HEK293 (cell line): ENCODE measurements at regions not wholly inside any gene's neighbourhood (a gene's known extent, or its start where the extent isn't known, plus 50 kb on each side); places are given as distances from the start of the nearest gene placed in this dataset.

Experiments
- GLI4 ChIP-seq: fragments of 450-650 bp; formaldehyde crosslinking; IDR thresholded peaks from 2 replicates; pipeline ENCODE4 v1.5.1; 2016; ENCODE audit warnings: missing biosample characterization, missing genetic modification characterization
- HOXD13 ChIP-seq: sonication (generic); formaldehyde crosslinking; IDR thresholded peaks from 2 replicates; pipeline ENCODE4 v1.8.0; 2022; ENCODE audit warnings: missing genetic modification reagents, borderline replicate concordance
- TCF7L2 ChIP-seq: IDR thresholded peaks from 2 replicates; pipeline ENCODE4 v1.6.1; 2011; ENCODE audit warnings: low read depth, mild to moderate bottlenecking, inconsistent platforms, low read length, moderate library complexity, borderline replicate concordance
- TRIM28 ChIP-seq: IDR thresholded peaks from 2 replicates; pipeline ENCODE4 v1.6.1; 2011; ENCODE audit warnings: low read length, control low read depth, borderline replicate concordance
- YY1 ChIP-seq: fragments of 450-650 bp; formaldehyde crosslinking; IDR thresholded peaks from 2 replicates; pipeline ENCODE4 v1.5.1; 2018; ENCODE audit warnings: missing biosample characterization, missing genetic modification characterization
- ZBTB20 ChIP-seq: fragments of 450-650 bp; formaldehyde crosslinking; IDR thresholded peaks from 2 replicates; pipeline ENCODE4 v1.5.1; 2016; ENCODE audit warnings: missing biosample characterization, missing genetic modification characterization
- ZBTB21 ChIP-seq: fragments of 450-650 bp; formaldehyde crosslinking; IDR thresholded peaks from 2 replicates; pipeline ENCODE4 v1.5.1; 2017; ENCODE audit warnings: missing biosample characterization, missing genetic modification characterization
- ZNF114 ChIP-seq: fragments of 450-650 bp; formaldehyde crosslinking; IDR thresholded peaks from 2 replicates; pipeline ENCODE4 v1.5.0; 2017; ENCODE audit warnings: missing biosample characterization, missing genetic modification characterization
- ZNF132 ChIP-seq: fragments of 450-650 bp; formaldehyde crosslinking; IDR thresholded peaks from 2 replicates; pipeline ENCODE4 v1.5.1; 2017; ENCODE audit warnings: missing biosample characterization, missing genetic modification characterization, borderline replicate concordance
- ZNF239 ChIP-seq: fragments of 450-650 bp; formaldehyde crosslinking; IDR thresholded peaks from 2 replicates; pipeline ENCODE4 v1.5.1; 2016; ENCODE audit warnings: missing biosample characterization, missing genetic modification characterization
- ZNF248 ChIP-seq: fragments of 450-650 bp; formaldehyde crosslinking; IDR thresholded peaks from 2 replicates; pipeline ENCODE4 v1.5.1; 2017; ENCODE audit warnings: missing biosample characterization, missing genetic modification characterization
- ZNF302 ChIP-seq: fragments of 450-650 bp; formaldehyde crosslinking; IDR thresholded peaks from 2 replicates; pipeline ENCODE4 v1.5.1; 2016; ENCODE audit warnings: missing biosample characterization, missing genetic modification characterization, low read depth
- ZNF510 ChIP-seq: fragments of 450-650 bp; formaldehyde crosslinking; IDR thresholded peaks from 2 replicates; pipeline ENCODE4 v1.5.1; 2018; ENCODE audit warnings: mild to moderate bottlenecking, missing genetic modification characterization, missing biosample characterization; ENCODE audit not compliant: insufficient replicate concordance
- ZNF514 ChIP-seq: fragments of 450-650 bp; formaldehyde crosslinking; IDR thresholded peaks from 2 replicates; pipeline ENCODE4 v1.5.1; 2016; ENCODE audit warnings: missing biosample characterization, missing genetic modification characterization
- ZNF555 ChIP-seq: fragments of 450-650 bp; formaldehyde crosslinking; conservative IDR thresholded peaks from 2 replicates; pipeline ENCODE4 v1.5.1; 2017; ENCODE audit warnings: missing biosample characterization, mild to moderate bottlenecking, missing genetic modification characterization, inconsistent platforms
- ZNF560 ChIP-seq: fragments of 450-650 bp; formaldehyde crosslinking; IDR thresholded peaks from 2 replicates; pipeline ENCODE4 v1.5.1; 2017; ENCODE audit warnings: missing biosample characterization, missing genetic modification characterization, borderline replicate concordance
- ZNF571 ChIP-seq: fragments of 450-650 bp; formaldehyde crosslinking; IDR thresholded peaks from 2 replicates; pipeline ENCODE4 v1.5.0; 2017; ENCODE audit warnings: missing biosample characterization, missing genetic modification characterization
- ZNF785 ChIP-seq: fragments of 450-650 bp; formaldehyde crosslinking; IDR thresholded peaks from 2 replicates; pipeline ENCODE4 v1.5.1; 2016; ENCODE audit warnings: missing biosample characterization, missing genetic modification characterization
- TF ChIP-seq, protein P1 (sequence below): fragments of 450-650 bp; formaldehyde crosslinking; IDR thresholded peaks from 2 replicates; pipeline ENCODE4 v1.5.1; 2016; ENCODE audit warnings: missing biosample characterization, missing genetic modification characterization
- TF ChIP-seq, protein P2 (sequence below): sonication (generic); formaldehyde crosslinking; IDR thresholded peaks from 2 replicates; pipeline ENCODE4 v1.8.1; 2022; ENCODE audit warnings: mild to moderate bottlenecking, moderate library complexity, missing genetic modification reagents
- TF ChIP-seq, protein P3 (sequence below): fragments of 450-650 bp; formaldehyde crosslinking; IDR thresholded peaks from 2 replicates; pipeline ENCODE4 v1.5.1; 2017; ENCODE audit warnings: missing biosample characterization, mild to moderate bottlenecking, missing genetic modification characterization, moderate library complexity
- TF ChIP-seq, protein P4 (sequence below): fragments of 450-650 bp; formaldehyde crosslinking; IDR thresholded peaks from 2 replicates; pipeline ENCODE4 v1.5.1; 2017; ENCODE audit warnings: missing biosample characterization, missing genetic modification characterization
- TF ChIP-seq, protein P5 (sequence below): fragments of 450-650 bp; formaldehyde crosslinking; IDR thresholded peaks from 2 replicates; pipeline ENCODE4; 2016; ENCODE audit warnings: missing biosample characterization, missing genetic modification characterization
- TF ChIP-seq, protein P6 (sequence below): fragments of 450-650 bp; formaldehyde crosslinking; conservative IDR thresholded peaks from 2 replicates; pipeline ENCODE4 v1.5.1; 2016; ENCODE audit warnings: low read depth, missing biosample characterization, missing genetic modification characterization
- TF ChIP-seq, protein P7 (sequence below): fragments of 450-650 bp; formaldehyde crosslinking; IDR thresholded peaks from 2 replicates; pipeline ENCODE4 v1.5.1; 2017; ENCODE audit warnings: missing biosample characterization, missing genetic modification characterization

DNA sequence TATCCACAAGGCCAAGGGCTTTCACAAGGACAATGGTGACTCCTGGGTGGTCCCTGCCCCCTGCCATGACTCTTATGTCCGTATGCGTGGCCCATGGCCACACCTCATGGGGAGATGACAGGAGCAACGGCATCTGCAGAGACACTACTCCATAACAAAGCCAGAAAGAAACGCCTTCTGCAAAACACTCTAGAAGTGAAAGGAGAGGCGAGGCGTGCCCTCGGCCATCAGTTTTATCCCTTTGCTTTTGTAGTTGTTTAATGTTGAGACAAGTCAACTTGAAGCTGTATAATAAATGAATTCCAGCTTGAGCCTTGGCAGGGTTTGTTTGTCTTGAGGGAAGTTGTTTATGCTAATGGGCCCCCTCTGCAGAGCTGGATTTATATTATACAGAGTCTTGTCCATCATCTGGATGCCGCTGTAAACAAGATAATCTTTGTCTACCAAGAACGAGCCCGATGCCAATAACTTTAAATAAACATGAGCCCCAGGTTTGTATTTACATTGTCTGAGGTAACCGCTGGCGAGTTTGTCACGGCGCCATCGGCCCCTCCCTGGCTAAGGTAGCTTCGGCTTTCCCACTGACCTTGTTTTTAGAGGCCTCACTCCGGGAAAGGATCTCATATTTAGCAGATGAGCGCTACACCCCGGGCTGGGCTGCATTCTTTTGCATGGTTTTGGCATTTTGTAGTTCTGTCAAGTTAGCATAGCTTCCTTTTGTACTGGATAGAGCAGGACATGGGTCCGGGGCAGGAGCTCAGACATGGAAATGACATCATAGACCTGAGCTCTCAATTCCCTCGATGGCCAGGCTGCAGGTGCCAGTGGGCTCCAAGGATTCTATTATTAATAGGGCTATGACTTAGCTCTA is 165.3 kb downstream of the ERCC6L2 start (continued):
- TF ChIP-seq, protein P1, sequence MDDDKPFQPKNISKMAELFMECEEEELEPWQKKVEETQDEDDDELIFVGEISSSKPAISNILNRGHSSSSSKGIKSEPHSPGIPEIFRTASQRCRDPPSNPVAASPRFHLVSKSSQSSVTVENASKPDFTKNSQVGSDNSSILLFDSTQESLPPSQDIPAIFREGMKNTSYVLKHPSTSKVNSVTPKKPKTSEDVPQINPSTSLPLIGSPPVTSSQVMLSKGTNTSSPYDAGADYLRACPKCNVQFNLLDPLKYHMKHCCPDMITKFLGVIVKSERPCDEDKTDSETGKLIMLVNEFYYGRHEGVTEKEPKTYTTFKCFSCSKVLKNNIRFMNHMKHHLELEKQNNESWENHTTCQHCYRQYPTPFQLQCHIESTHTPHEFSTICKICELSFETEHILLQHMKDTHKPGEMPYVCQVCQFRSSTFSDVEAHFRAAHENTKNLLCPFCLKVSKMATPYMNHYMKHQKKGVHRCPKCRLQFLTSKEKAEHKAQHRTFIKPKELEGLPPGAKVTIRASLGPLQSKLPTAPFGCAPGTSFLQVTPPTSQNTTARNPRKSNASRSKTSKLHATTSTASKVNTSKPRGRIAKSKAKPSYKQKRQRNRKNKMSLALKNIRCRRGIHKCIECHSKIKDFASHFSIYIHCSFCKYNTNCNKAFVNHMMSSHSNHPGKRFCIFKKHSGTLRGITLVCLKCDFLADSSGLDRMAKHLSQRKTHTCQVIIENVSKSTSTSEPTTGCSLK (tag by site-specific recombination): no peak
- TF ChIP-seq ZNF302 (tag by site-specific recombination) (no peak), ZNF785 (tag by site-specific recombination) (no peak), GLI4 (tag by site-specific recombination) (no peak), ZNF114 (no peak), ZNF510 (no peak), ZNF248 (tag by site-specific recombination) (no peak), ZNF560 (tag by site-specific recombination) (no peak), TRIM28 (0 out of 2 replicates have a peak, but pooled peaks have one; percentile 46), ZBTB20 (tag by site-specific recombination) (peak; percentile 85), ZBTB21 (tag by site-specific recombination) (no peak), ZNF132 (no peak), YY1 (tag by site-specific recombination) (no peak), ZNF239 (tag by site-specific recombination) (no peak), ZNF555 (no peak), ZNF514 (tag by site-specific recombination) (no peak), TCF7L2 (no peak), ZNF571 (tag by site-specific recombination) (no peak), HOXD13 (CRISPR knock-in tag) (no peak)
- TF ChIP-seq, protein P2, sequence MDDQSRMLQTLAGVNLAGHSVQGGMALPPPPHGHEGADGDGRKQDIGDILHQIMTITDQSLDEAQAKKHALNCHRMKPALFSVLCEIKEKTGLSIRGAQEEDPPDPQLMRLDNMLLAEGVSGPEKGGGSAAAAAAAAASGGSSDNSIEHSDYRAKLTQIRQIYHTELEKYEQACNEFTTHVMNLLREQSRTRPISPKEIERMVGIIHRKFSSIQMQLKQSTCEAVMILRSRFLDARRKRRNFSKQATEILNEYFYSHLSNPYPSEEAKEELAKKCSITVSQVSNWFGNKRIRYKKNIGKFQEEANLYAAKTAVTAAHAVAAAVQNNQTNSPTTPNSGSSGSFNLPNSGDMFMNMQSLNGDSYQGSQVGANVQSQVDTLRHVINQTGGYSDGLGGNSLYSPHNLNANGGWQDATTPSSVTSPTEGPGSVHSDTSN (CRISPR knock-in tag): no peak
- TF ChIP-seq, protein P3, sequence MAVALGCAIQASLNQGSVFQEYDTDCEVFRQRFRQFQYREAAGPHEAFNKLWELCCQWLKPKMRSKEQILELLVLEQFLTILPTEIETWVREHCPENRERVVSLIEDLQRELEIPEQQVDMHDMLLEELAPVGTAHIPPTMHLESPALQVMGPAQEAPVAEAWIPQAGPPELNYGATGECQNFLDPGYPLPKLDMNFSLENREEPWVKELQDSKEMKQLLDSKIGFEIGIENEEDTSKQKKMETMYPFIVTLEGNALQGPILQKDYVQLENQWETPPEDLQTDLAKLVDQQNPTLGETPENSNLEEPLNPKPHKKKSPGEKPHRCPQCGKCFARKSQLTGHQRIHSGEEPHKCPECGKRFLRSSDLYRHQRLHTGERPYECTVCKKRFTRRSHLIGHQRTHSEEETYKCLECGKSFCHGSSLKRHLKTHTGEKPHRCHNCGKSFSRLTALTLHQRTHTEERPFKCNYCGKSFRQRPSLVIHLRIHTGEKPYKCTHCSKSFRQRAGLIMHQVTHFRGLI (tag by site-specific recombination): no peak
- TF ChIP-seq, protein P4, sequence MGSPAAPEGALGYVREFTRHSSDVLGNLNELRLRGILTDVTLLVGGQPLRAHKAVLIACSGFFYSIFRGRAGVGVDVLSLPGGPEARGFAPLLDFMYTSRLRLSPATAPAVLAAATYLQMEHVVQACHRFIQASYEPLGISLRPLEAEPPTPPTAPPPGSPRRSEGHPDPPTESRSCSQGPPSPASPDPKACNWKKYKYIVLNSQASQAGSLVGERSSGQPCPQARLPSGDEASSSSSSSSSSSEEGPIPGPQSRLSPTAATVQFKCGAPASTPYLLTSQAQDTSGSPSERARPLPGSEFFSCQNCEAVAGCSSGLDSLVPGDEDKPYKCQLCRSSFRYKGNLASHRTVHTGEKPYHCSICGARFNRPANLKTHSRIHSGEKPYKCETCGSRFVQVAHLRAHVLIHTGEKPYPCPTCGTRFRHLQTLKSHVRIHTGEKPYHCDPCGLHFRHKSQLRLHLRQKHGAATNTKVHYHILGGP (tag by site-specific recombination): peak; percentile 24; the same call in 1 of the 2 replicates
- TF ChIP-seq, protein P5, sequence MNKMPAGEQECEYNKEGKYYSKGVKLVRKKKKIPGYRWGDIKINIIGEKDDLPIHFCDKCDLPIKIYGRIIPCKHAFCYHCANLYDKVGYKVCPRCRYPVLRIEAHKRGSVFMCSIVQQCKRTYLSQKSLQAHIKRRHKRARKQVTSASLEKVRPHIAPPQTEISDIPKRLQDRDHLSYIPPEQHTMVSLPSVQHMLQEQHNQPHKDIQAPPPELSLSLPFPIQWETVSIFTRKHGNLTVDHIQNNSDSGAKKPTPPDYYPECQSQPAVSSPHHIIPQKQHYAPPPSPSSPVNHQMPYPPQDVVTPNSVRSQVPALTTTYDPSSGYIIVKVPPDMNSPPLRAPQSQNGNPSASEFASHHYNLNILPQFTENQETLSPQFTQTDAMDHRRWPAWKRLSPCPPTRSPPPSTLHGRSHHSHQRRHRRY (tag by site-specific recombination): no peak
- TF ChIP-seq, protein P6, sequence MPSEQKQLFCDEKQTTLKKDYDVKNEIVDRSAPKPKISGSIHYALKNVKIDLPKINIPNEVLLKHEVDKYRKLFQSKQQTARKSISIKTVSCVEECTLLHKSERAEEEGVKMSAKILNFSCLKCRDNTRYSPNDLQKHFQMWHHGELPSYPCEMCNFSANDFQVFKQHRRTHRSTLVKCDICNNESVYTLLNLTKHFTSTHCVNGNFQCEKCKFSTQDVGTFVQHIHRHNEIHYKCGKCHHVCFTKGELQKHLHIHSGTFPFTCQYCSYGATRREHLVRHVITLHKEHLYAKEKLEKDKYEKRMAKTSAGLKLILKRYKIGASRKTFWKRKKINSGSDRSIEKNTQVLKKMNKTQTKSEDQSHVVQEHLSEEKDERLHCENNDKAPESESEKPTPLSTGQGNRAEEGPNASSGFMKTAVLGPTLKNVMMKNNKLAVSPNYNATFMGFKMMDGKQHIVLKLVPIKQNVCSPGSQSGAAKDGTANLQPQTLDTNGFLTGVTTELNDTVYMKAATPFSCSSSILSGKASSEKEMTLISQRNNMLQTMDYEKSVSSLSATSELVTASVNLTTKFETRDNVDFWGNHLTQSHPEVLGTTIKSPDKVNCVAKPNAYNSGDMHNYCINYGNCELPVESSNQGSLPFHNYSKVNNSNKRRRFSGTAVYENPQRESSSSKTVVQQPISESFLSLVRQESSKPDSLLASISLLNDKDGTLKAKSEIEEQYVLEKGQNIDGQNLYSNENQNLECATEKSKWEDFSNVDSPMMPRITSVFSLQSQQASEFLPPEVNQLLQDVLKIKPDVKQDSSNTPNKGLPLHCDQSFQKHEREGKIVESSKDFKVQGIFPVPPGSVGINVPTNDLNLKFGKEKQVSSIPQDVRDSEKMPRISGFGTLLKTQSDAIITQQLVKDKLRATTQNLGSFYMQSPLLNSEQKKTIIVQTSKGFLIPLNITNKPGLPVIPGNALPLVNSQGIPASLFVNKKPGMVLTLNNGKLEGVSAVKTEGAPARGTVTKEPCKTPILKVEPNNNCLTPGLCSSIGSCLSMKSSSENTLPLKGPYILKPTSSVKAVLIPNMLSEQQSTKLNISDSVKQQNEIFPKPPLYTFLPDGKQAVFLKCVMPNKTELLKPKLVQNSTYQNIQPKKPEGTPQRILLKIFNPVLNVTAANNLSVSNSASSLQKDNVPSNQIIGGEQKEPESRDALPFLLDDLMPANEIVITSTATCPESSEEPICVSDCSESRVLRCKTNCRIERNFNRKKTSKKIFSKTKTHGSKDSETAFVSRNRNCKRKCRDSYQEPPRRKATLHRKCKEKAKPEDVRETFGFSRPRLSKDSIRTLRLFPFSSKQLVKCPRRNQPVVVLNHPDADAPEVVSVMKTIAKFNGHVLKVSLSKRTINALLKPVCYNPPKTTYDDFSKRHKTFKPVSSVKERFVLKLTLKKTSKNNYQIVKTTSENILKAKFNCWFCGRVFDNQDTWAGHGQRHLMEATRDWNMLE (tag by site-specific recombination): no peak
- TF ChIP-seq, protein P7, sequence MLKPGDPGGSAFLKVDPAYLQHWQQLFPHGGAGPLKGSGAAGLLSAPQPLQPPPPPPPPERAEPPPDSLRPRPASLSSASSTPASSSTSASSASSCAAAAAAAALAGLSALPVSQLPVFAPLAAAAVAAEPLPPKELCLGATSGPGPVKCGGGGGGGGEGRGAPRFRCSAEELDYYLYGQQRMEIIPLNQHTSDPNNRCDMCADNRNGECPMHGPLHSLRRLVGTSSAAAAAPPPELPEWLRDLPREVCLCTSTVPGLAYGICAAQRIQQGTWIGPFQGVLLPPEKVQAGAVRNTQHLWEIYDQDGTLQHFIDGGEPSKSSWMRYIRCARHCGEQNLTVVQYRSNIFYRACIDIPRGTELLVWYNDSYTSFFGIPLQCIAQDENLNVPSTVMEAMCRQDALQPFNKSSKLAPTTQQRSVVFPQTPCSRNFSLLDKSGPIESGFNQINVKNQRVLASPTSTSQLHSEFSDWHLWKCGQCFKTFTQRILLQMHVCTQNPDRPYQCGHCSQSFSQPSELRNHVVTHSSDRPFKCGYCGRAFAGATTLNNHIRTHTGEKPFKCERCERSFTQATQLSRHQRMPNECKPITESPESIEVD: no peak
